Heart left ventricle (tissue), 13 donors: ENCODE measurements at regions not wholly inside any gene's neighbourhood (a gene's known extent, or its start where the extent isn't known, plus 50 kb on each side); places are given as distances from the start of the nearest gene placed in this dataset.

Source experiments
- POLR2A ChIP-seq, 2 donors: fragments of 450-650 bp; IDR thresholded peaks; one replicate each; pipeline ENCODE4 v1.6.1; 2017; ENCODE audit warnings: antibody characterized with exemption in 2 of 2, mild to moderate bottlenecking in 2 of 2, moderate library complexity in 2 of 2
- TF ChIP-seq, protein P1 (sequence below), 12 donors: fragments of 200-600 bp; sonication (generic) in 4 of 12; IDR thresholded peaks; one replicate each; pipeline versions ENCODE4 v1.5.0 to v1.8.0; 2018 to 2022; ENCODE audit warnings: antibody characterized with exemption in 12 of 12, mild to moderate bottlenecking in 5 of 12
- donor health status: ischemic (EF 13 %, LVEDD 7.1; RV severe dilation, severe dysfunction).
- donor health status: DM: no; HTN: yes; CAD: no.
- donor health status: DM: no; HTN: no; CAD: no.
- donor health status: ischemic (EF 25% LVEDD 6.9; RV normal size, moderate dysfunction).
- donor health status: ischemic (EF 25% LVEDD 5.7; RV mildly dilated, moderate dysfunction).
- donor health status: ischemic (EF 35%, LVEDD 5.7; RV mildly dilated, moderate dysfunction).
- donor health status: nonischemic (EF 11% LVEDD 7.7; RV severe dilation, severe dysfunction).
- donor health status: DM: yes; HTN: yes; CAD: no.
- donor health status: PGD.
- donor health status: ischemic (EF 29% LVEDD 5.4; RV normal size, mild dysfunction).
- donor health status: nonischemic (EF 23%, LVEDD 6.1; RV moderate dilation, normal function).

GRCh38 chr13:105796081-105796480 lies 739.4 kb downstream of the EFNB2 start:
- TF ChIP-seq, protein P1, sequence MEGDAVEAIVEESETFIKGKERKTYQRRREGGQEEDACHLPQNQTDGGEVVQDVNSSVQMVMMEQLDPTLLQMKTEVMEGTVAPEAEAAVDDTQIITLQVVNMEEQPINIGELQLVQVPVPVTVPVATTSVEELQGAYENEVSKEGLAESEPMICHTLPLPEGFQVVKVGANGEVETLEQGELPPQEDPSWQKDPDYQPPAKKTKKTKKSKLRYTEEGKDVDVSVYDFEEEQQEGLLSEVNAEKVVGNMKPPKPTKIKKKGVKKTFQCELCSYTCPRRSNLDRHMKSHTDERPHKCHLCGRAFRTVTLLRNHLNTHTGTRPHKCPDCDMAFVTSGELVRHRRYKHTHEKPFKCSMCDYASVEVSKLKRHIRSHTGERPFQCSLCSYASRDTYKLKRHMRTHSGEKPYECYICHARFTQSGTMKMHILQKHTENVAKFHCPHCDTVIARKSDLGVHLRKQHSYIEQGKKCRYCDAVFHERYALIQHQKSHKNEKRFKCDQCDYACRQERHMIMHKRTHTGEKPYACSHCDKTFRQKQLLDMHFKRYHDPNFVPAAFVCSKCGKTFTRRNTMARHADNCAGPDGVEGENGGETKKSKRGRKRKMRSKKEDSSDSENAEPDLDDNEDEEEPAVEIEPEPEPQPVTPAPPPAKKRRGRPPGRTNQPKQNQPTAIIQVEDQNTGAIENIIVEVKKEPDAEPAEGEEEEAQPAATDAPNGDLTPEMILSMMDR (IDR thresholded peaks at IDR 0.05), result no peak
- no peak for TF ChIP-seq POLR2A (IDR thresholded peaks at IDR 0.05)
